Neural cell (in vitro differentiated cells): ENCODE measurements at regions not wholly inside any gene's neighbourhood (a gene's known extent, or its start where the extent isn't known, plus 50 kb on each side); places are given as distances from the start of the nearest gene placed in this dataset.

Experiments
- H2AFZ ChIP-seq: fragments of 200-600, 300-800 bp; sonication (generic), shearing (Covaris generic); 2 replicates; pipeline ENCODE4 v1.6.0; 2014; ENCODE audit warnings: low read depth, mild to moderate bottlenecking, antibody characterized with exemption, low read length, moderate library complexity
- H3F3A ChIP-seq: fragments of 200-600 bp; shearing (Covaris generic); 2 replicates; pipeline ENCODE4 v1.6.1; 2016; ENCODE audit warnings: mild to moderate bottlenecking, moderate library complexity, mixed read lengths, antibody characterized with exemption, low read length; ENCODE audit not compliant: insufficient read depth, poor library complexity, severe bottlenecking
- H3K27ac ChIP-seq: fragments of 200-600, 300-800 bp; sonication (generic), shearing (Covaris generic); 2 replicates; pipeline ENCODE4 v1.5.1; 2014; ENCODE audit warnings: mild to moderate bottlenecking, low read length, moderate library complexity
- H3K27me3 ChIP-seq: fragments of 300-800, 200-600 bp; sonication (generic), shearing (Covaris generic); 2 replicates; pipeline ENCODE4 v1.6.0; 2014; ENCODE audit warnings: mild to moderate bottlenecking, low read depth, low read length, moderate library complexity; ENCODE audit not compliant: insufficient read depth
- H3K36me3 ChIP-seq: fragments of 300-800, 200-600 bp; sonication (generic), shearing (Covaris generic); 2 replicates; pipeline ENCODE4 v1.5.1; 2014; ENCODE audit warnings: mild to moderate bottlenecking, antibody characterized with exemption, low read length, moderate library complexity; ENCODE audit not compliant: insufficient read depth
- H3K4me2 ChIP-seq: fragments of 300-800, 200-600 bp; sonication (generic), shearing (Covaris generic); 2 replicates; pipeline ENCODE4 v1.6.0; 2014; ENCODE audit warnings: mild to moderate bottlenecking, low read length
- H3K4me3 ChIP-seq: fragments of 300-800, 200-600 bp; sonication (generic), shearing (Covaris generic); 2 replicates; pipeline ENCODE4 v1.5.1; 2014; ENCODE audit warnings: mild to moderate bottlenecking, low read length, moderate library complexity
- H3K79me2 ChIP-seq: fragments of 200-600 bp; shearing (Covaris generic); replicated peaks from 2 replicates; pipeline ENCODE4 v1.6.0; 2014; ENCODE audit warnings: mild to moderate bottlenecking, low read length, moderate library complexity; ENCODE audit not compliant: insufficient read depth
- H3K9ac ChIP-seq: fragments of 300-800, 200-600 bp; sonication (generic), shearing (Covaris generic); 2 replicates; pipeline ENCODE4 v1.6.1; 2016; ENCODE audit warnings: mild to moderate bottlenecking, low read length, mixed read lengths
- H3K9me2 ChIP-seq: fragments of 200-600 bp; shearing (Covaris generic); 2 replicates; pipeline ENCODE4 v1.6.1; 2016; ENCODE audit warnings: mild to moderate bottlenecking, low read length, mixed read lengths; ENCODE audit not compliant: insufficient read depth
- H3K9me3 ChIP-seq: fragments of 200-600, 300-800 bp; sonication (generic), shearing (Covaris generic); 2 replicates; pipeline ENCODE4 v1.6.1; 2016; ENCODE audit warnings: mild to moderate bottlenecking, mixed run types, low read length, moderate library complexity, mixed read lengths
- H4K20me1 ChIP-seq: fragments of 200-600 bp; shearing (Covaris generic); 2 replicates; pipeline ENCODE4 v1.6.1; 2016; ENCODE audit warnings: mild to moderate bottlenecking, mixed run types; ENCODE audit not compliant: insufficient read depth
- CTCF ChIP-seq: fragments of 450-650 bp; IDR thresholded peaks from 2 replicates; pipeline ENCODE4 v1.5.1; 2014; ENCODE audit warnings: antibody characterized with exemption, mild to moderate bottlenecking, moderate library complexity; ENCODE audit not compliant: poor library complexity, severe bottlenecking
- EP300 ChIP-seq: fragments of 450-650 bp; conservative IDR thresholded peaks from 2 replicates; pipeline ENCODE4 v1.6.1; 2014; ENCODE audit warnings: antibody characterized with exemption, mild to moderate bottlenecking, moderate library complexity; ENCODE audit not compliant: poor library complexity, severe bottlenecking
- EZH2 ChIP-seq: fragments of 200-600, 300-800 bp; shearing (Covaris generic), sonication (generic); IDR thresholded peaks from 2 replicates; pipeline ENCODE4 v1.6.1; 2014; ENCODE audit warnings: antibody characterized with exemption, low read length, borderline replicate concordance, mild to moderate bottlenecking; ENCODE audit not compliant: insufficient read depth, poor library complexity, severe bottlenecking
- MXI1 ChIP-seq: fragments of 450-650 bp; conservative IDR thresholded peaks from 2 replicates; pipeline ENCODE4 v1.6.1; 2014; ENCODE audit warnings: antibody characterized with exemption, mild to moderate bottlenecking; ENCODE audit not compliant: poor library complexity, severe bottlenecking
- POLR2AphosphoS5 ChIP-seq: IDR thresholded peaks from 2 replicates; pipeline ENCODE4 v1.6.1; 2012
- RAD21 ChIP-seq: fragments of 450-650 bp; conservative IDR thresholded peaks from 2 replicates; pipeline ENCODE4 v1.6.1; 2014; ENCODE audit warnings: antibody characterized with exemption, mild to moderate bottlenecking, moderate library complexity
- REST ChIP-seq: IDR thresholded peaks from 2 replicates; pipeline ENCODE4 v1.6.1; 2012; ENCODE audit warnings: borderline replicate concordance
- SMC3 ChIP-seq: fragments of 450-650 bp; conservative IDR thresholded peaks from 2 replicates; pipeline ENCODE4 v1.6.1; 2014; ENCODE audit warnings: antibody characterized with exemption, mild to moderate bottlenecking, moderate library complexity; ENCODE audit not compliant: poor library complexity
- TAF1 ChIP-seq: IDR thresholded peaks from 2 replicates; pipeline ENCODE4 v1.6.1; 2012; ENCODE audit warnings: low read depth

GRCh38 chr3:64431526-64432091, 206.3 kb upstream of the PRICKLE2 start:
- H4K20me1 ChIP-seq: no peaks in the 10 kb centered on the region
- H2AFZ ChIP-seq: no peak overlapping the region
- H3K4me2 ChIP-seq: no peak overlapping the region
- no peaks in the 10 kb centered on the region for H3K36me3 ChIP-seq
- no peaks in the 10 kb centered on the region for H3K27me3 ChIP-seq
- H3K4me3 ChIP-seq: no peak overlapping the region
- no peaks in the 10 kb centered on the region for H3K9me2 ChIP-seq
- H3K27ac ChIP-seq: no peak overlapping the region
- H3K79me2 ChIP-seq: no peaks in the 10 kb centered on the region
- H3K9me3 ChIP-seq: peaks cover 8% of the 10 kb centered on the region
- TF ChIP-seq TAF1 (no peak), EZH2 (no peak), CTCF (no peak), EP300 (no peak), MXI1 (no peak), RAD21 (no peak), REST (no peak), POLR2AphosphoS5 (no peak), SMC3 (no peak)
- no peak overlapping the region for H3K9ac ChIP-seq
- no peaks in the 10 kb centered on the region for H3F3A ChIP-seq

- TF ChIP-seq CTCF (no peak), SMC3 (no peak), MXI1 (no peak), RAD21 (no peak), POLR2AphosphoS5 (no peak), REST (no peak), TAF1 (no peak), EZH2 (no peak), EP300 (no peak)
- peaks cover 4% of the 10 kb centered on the region for H3K9me3 ChIP-seq
- H3K4me3 ChIP-seq: no peak overlapping the region
- H3K9ac ChIP-seq: no peak overlapping the region
- no peak overlapping the region for H3K27ac ChIP-seq
- no peaks in the 10 kb centered on the region for H3K27me3 ChIP-seq
- H3K9me2 ChIP-seq: no peaks in the 10 kb centered on the region
- H4K20me1 ChIP-seq: no peaks in the 10 kb centered on the region
- no peaks in the 10 kb centered on the region for H3K79me2 ChIP-seq
- no peaks in the 10 kb centered on the region for H3K36me3 ChIP-seq
- no peak overlapping the region for H2AFZ ChIP-seq
- H3F3A ChIP-seq: no peaks in the 10 kb centered on the region
- no peak overlapping the region for H3K4me2 ChIP-seq
Observed at GRCh38 chr3:64427671-64428070, 202.4 kb upstream of the PRICKLE2 start.
